ENCODE measurements at regions not wholly inside any gene's neighbourhood (a gene's known extent, or its start where the extent isn't known, plus 50 kb on each side); places are given as distances from the start of the nearest gene placed in this dataset.

- in situ Hi-C loops (cut with HindIII; ENCODE audit: low sequenced_read_pairs), result no loop called here
- H3K4me3 ChIP-seq (ENCODE audit: low read depth, low read length), result no peak overlapping the region
- DNase-seq (ENCODE audit: low read depth, low spot score), result peak; percentile 22
- no peak for TF ChIP-seq CTCF (IDR thresholded peaks at IDR 0.05; ENCODE audit: low read depth, low read length)
Measured at GRCh38 chr3:193928354-193929209, 207.4 kb upstream of the HES1 start.

GRCh38 chr3:193929373-193929772, 206.6 kb upstream of the HES1 start:
- H3K4me3 ChIP-seq (ENCODE audit: low read depth, low read length), result no peak overlapping the region
- TF ChIP-seq CTCF (IDR thresholded peaks at IDR 0.05; ENCODE audit: low read depth, low read length), result no peak
- DNase-seq (ENCODE audit: low read depth, low spot score), result no peak
- in situ Hi-C loops (cut with HindIII; ENCODE audit: low sequenced_read_pairs), result no loop called here

GRCh38 chr3:193929921-193930646, 205.9 kb upstream of the HES1 start:
- TF ChIP-seq CTCF (IDR thresholded peaks at IDR 0.05; ENCODE audit: low read depth, low read length), result no peak
- DNase-seq (ENCODE audit: low read depth, low spot score), result no peak
- in situ Hi-C loops (cut with HindIII; ENCODE audit: low sequenced_read_pairs), result no loop called here
- no peak overlapping the region for H3K4me3 ChIP-seq (ENCODE audit: low read depth, low read length)

- in situ Hi-C loops (cut with HindIII; ENCODE audit: low sequenced_read_pairs), result no loop called here
- TF ChIP-seq CTCF (IDR thresholded peaks at IDR 0.05; ENCODE audit: low read depth, low read length), result no peak
- H3K4me3 ChIP-seq (ENCODE audit: low read depth, low read length), result no peak overlapping the region
- no peak for DNase-seq (ENCODE audit: low read depth, low spot score)
Measured at GRCh38 chr3:193932136-193932535, 203.8 kb upstream of the HES1 start.

GRCh38 chr3:193932576-193932975, 203.4 kb upstream of the HES1 start:
- in situ Hi-C loops (cut with HindIII; ENCODE audit: low sequenced_read_pairs), result no loop called here
- DNase-seq (ENCODE audit: low read depth, low spot score), result no peak
- no peak for TF ChIP-seq CTCF (IDR thresholded peaks at IDR 0.05; ENCODE audit: low read depth, low read length)
- no peak overlapping the region for H3K4me3 ChIP-seq (ENCODE audit: low read depth, low read length)

- no peak for DNase-seq (ENCODE audit: low read depth, low spot score)
- no peak for TF ChIP-seq CTCF (IDR thresholded peaks at IDR 0.05; ENCODE audit: low read depth, low read length)
- in situ Hi-C loops (cut with HindIII; ENCODE audit: low sequenced_read_pairs), result no loop called here
- no peak overlapping the region for H3K4me3 ChIP-seq (ENCODE audit: low read depth, low read length)
Measured at GRCh38 chr3:193933451-193933850, 202.5 kb upstream of the HES1 start.

Measured in astrocyte of the spinal cord (primary cell).